Esophagus (tissue), 2 donors: ENCODE measurements at regions not wholly inside any gene's neighbourhood (a gene's known extent, or its start where the extent isn't known, plus 50 kb on each side); places are given as distances from the start of the nearest gene placed in this dataset.

Experiments
- H3K27ac ChIP-seq, 2 donors: one replicate each; pipeline ENCODE4 v1.5.1; 2013; ENCODE audit warnings: low read depth in 2 of 2, mild to moderate bottlenecking in 2 of 2, inconsistent platforms in 1 of 2, low read length in 1 of 2, moderate library complexity in 1 of 2
- H3K27me3 ChIP-seq, 2 donors: one replicate each; pipeline ENCODE4 v1.6.1; 2013; ENCODE audit warnings: low read length in 2 of 2, control low read depth in 1 of 2, mild to moderate bottlenecking in 1 of 2; ENCODE audit not compliant: insufficient read depth in 2 of 2, control insufficient read depth in 1 of 2
- H3K36me3 ChIP-seq, 2 donors: one replicate each; pipeline ENCODE4 v1.6.1; 2013; ENCODE audit warnings: low read length in 1 of 2; ENCODE audit not compliant: control insufficient read depth in 2 of 2, insufficient read depth in 2 of 2
- H3K4me1 ChIP-seq, 2 donors: one replicate each; pipeline ENCODE4 v1.6.1; 2013; ENCODE audit warnings: low read length in 1 of 2; ENCODE audit not compliant: control insufficient read depth in 2 of 2, insufficient read depth in 2 of 2
- H3K4me3 ChIP-seq, 2 donors: one replicate each; pipeline ENCODE4 v1.5.1; 2013; ENCODE audit warnings: low read length in 2 of 2, mild to moderate bottlenecking in 2 of 2, low read depth in 1 of 2, moderate library complexity in 1 of 2
- H3K9me3 ChIP-seq, 2 donors: one replicate each; pipeline ENCODE4 v1.6.1; 2013; ENCODE audit warnings: mild to moderate bottlenecking in 2 of 2, low read depth in 1 of 2, low read length in 1 of 2, moderate library complexity in 1 of 2; ENCODE audit not compliant: control insufficient read depth in 2 of 2, insufficient read depth in 1 of 2
- WGBS, 2 donors: extraction: QIAGEN DNeasy Blood & Tissue Kit; methylation state at CpG; one replicate each; pipeline ENCODE4 v1.1.7; 2013; 5-methylcytosine and 5-hydroxymethylcytosine counted together
- donor health status: healthy with polysubstance abuse.
- donor health status: Bipolar disorder and iron deficiency.

- WGBS, 2 donors, result 94 to 97% methylated on average over 9 of the region's 9 CpGs
- no peaks in the 10 kb centered on the region for H3K27me3 ChIP-seq
- H3K36me3 ChIP-seq, result no peaks in the 10 kb centered on the region
- H3K4me3 ChIP-seq, result no peak overlapping the region
- H3K9me3 ChIP-seq, result no peaks in the 10 kb centered on the region
- H3K4me1 ChIP-seq, result no peaks in the 10 kb centered on the region
- no peak overlapping the region for H3K27ac ChIP-seq
Observed at GRCh38 chr6:14328163-14328562, 210.6 kb downstream of the CD83 start.

- 63 to 68% methylated on average over 5 of the region's 5 CpGs for WGBS, 2 donors
Observed at GRCh38 chr6:14333556-14334305, 216.2 kb downstream of the CD83 start.

DNA sequence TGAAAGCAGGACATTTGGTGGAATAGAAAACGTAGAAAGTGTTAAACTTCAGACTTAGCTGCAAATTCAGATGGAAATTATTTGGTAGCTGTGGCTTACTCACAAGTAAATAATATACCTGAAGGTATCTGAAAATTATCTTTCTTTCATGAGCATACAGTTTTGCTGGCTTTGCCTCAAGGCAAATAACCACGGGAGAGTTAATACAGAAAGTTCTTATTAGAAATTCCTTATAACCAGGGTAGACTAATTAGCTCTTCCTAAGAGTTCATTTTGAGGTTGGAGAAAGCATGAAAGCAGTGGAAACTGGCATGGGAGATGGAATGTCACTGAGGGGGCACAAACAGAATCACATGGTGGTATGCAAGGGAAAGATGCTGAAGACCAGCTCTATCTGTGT lies 217.5 kb downstream of the CD83 start:
- 73 to 75% methylated on average over 2 of the region's 2 CpGs for WGBS, 2 donors
- no peaks in the 10 kb centered on the region for H3K36me3 ChIP-seq
- H3K4me3 ChIP-seq, result no peak overlapping the region
- no peak overlapping the region for H3K27ac ChIP-seq
- H3K27me3 ChIP-seq, result no peaks in the 10 kb centered on the region
- H3K4me1 ChIP-seq, result no peaks in the 10 kb centered on the region
- H3K9me3 ChIP-seq, result no peaks in the 10 kb centered on the region

More at GRCh38 chr6:14333556-14334305, 216.2 kb downstream of the CD83 start:
- no peaks in the 10 kb centered on the region for H3K9me3 ChIP-seq
- H3K4me1 ChIP-seq, result no peaks in the 10 kb centered on the region
- H3K36me3 ChIP-seq, result no peaks in the 10 kb centered on the region
- H3K4me3 ChIP-seq, result no peak overlapping the region
- H3K27ac ChIP-seq, result no peak overlapping the region
- no peaks in the 10 kb centered on the region for H3K27me3 ChIP-seq

DNA sequence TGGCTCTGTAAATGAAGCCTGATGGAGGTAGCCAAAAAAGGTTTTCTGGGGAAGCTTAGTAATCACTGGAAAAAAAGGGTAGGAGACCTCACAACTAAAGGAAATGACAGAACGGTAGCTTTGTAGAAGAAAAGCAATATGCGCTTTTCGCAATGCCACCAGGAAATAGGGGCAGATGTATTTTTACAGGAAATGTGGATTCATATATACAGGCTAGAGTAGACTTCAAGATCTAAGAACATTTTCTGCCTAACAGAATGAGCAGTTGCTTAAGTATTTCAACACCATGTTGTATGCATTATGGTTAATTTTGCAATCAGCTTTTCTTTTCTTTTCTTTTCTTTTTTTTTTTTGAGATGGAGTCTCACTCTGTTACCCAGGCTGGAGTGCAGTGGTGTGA lies 219.6 kb downstream of the CD83 start:
- Histone ChIP-seq H3K27me3 (no peaks in the 10 kb centered on the region), H3K36me3 (no peaks in the 10 kb centered on the region), H3K27ac (no peak overlapping the region), H3K9me3 (no peaks in the 10 kb centered on the region), H3K4me3 (no peak overlapping the region), H3K4me1 (no peaks in the 10 kb centered on the region)
- 84 to 85% methylated on average over 3 of the region's 3 CpGs for WGBS, 2 donors

DNA sequence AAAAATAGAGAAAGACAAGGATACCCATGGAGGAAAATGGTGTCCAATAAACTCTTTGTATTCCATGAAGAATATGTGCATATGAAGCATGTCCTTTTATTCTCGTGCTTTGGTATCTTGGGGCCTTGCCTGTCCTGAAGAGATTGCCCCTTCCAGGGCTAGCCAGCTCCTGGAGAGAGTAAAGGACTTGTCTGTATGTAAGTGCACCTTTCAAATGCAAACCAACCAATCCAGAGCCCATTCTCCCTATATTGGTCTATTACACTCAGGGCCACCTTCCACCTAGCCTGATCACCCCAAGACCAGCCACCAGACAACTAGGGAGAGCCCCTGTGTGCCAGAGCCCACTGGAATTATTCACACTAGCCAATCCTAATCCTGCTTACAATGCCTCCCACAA lies 221.6 kb downstream of the CD83 start:
- H3K9me3 ChIP-seq, result no peaks in the 10 kb centered on the region
- no peaks in the 10 kb centered on the region for H3K4me1 ChIP-seq
- H3K4me3 ChIP-seq, result no peak overlapping the region
- WGBS, 2 donors, result 95 to 98% methylated on average over 1 of the region's 1 CpG
- H3K36me3 ChIP-seq, result no peaks in the 10 kb centered on the region
- no peaks in the 10 kb centered on the region for H3K27me3 ChIP-seq
- no peak overlapping the region for H3K27ac ChIP-seq

DNA sequence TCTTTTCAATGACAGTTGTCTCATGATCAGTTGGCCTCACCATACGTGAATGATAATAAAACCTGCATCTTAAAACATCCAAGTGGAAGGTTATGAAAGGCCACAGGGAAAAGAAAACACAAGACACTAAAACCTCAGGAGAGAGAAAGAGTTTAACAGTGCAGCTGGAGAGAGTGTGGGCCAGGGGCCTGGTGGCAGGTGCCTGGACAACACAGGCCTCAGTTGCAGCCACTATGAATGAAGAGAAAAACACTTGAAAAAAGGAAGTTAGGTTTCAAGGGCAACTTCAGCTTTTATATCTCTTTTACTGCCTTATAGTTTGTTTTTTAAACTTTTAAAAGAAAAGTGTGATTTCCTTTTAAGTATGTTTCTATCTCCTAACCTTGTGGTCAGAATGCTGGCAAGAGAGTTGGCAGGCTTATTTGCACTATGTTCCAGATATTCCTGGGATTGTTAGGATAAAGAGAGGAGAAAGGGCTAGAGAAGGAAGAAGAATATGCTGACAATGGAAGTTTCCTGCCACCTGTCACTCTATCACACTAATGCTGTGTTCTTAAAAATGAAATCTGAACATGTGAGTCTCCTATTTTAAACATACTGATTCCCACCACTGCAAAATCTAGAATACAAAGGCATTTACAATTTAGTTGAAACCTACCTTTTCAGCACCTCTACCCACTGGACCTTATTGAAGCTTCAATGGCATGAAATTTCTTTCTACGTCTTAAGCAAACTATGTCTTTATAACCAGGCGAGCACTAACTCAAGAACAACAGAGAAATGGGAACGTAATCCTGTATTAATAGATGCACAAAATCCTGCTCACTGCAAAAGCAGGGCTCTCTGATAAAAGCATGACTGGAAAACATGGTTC lies 222.4 kb downstream of the CD83 start:
- Histone ChIP-seq H3K27ac (no peak overlapping the region), H3K27me3 (no peaks in the 10 kb centered on the region), H3K4me3 (no peak overlapping the region), H3K4me1 (no peaks in the 10 kb centered on the region), H3K36me3 (no peaks in the 10 kb centered on the region), H3K9me3 (no peaks in the 10 kb centered on the region)
- WGBS, 2 donors, result 90 to 94% methylated on average over 4 of the region's 4 CpGs

- H3K9me3 ChIP-seq, result no peaks in the 10 kb centered on the region
- WGBS, 2 donors, result 92 to 96% methylated on average over 6 of the region's 6 CpGs
- no peak overlapping the region for H3K4me3 ChIP-seq
- no peaks in the 10 kb centered on the region for H3K36me3 ChIP-seq
- H3K27ac ChIP-seq, result no peak overlapping the region
- H3K27me3 ChIP-seq, result no peaks in the 10 kb centered on the region
- no peaks in the 10 kb centered on the region for H3K4me1 ChIP-seq
Observed at GRCh38 chr6:14344486-14344885, 226.9 kb downstream of the CD83 start.

GRCh38 chr6:14348389-14348788 lies 230.8 kb downstream of the CD83 start:
- WGBS, 2 donors, result 91 to 94% methylated on average over 1 of the region's 1 CpG
- Histone ChIP-seq H3K27ac (no peak overlapping the region), H3K4me3 (no peak overlapping the region), H3K9me3 (peaks cover 0 to 2% of the 10 kb centered on the region in 2 donors), H3K36me3 (no peaks in the 10 kb centered on the region), H3K4me1 (peaks cover 0 to 3% of the 10 kb centered on the region in 2 donors), H3K27me3 (no peaks in the 10 kb centered on the region)

- 55 to 64% methylated on average over 2 of the region's 2 CpGs for WGBS, 2 donors
- Histone ChIP-seq H3K4me1 (peaks cover 0 to 3% of the 10 kb centered on the region in 2 donors), H3K36me3 (no peaks in the 10 kb centered on the region), H3K9me3 (peaks cover 0 to 2% of the 10 kb centered on the region in 2 donors), H3K27me3 (no peaks in the 10 kb centered on the region), H3K27ac (no peak overlapping the region), H3K4me3 (no peak overlapping the region)
Observed at GRCh38 chr6:14349507-14349906, 231.9 kb downstream of the CD83 start.
